ENCODE measurements at regions not wholly inside any gene's neighbourhood (a gene's known extent, or its start where the extent isn't known, plus 50 kb on each side); places are given as distances from the start of the nearest gene placed in this dataset.

- DNase-seq, result no peak
These were observed 362.1 kb downstream of the SAMD5 start for GRCh38 chr6:147870506-147871110.

- no peak for DNase-seq
These were observed 363.5 kb downstream of the SAMD5 start for GRCh38 chr6:147872002-147872401.

GRCh38 chr6:147873816-147874215, 365.3 kb downstream of the SAMD5 start:
- no peak for DNase-seq

GRCh38 chr6:147874322-147874721, 365.8 kb downstream of the SAMD5 start:
- DNase-seq, result no peak

GRCh38 chr6:147879031-147879580, 370.6 kb downstream of the SAMD5 start:
- DNase-seq, result no peak

GRCh38 chr6:147881432-147881831, 372.9 kb downstream of the SAMD5 start:
- no peak for DNase-seq

GRCh38 chr6:147888374-147888773, 379.9 kb downstream of the SAMD5 start:
- no peak for DNase-seq

- no peak for DNase-seq
These were observed 383.2 kb downstream of the SAMD5 start for GRCh38 chr6:147891671-147892070.

- DNase-seq, result no peak
These were observed 384.0 kb downstream of the SAMD5 start for GRCh38 chr6:147892476-147892875.

GRCh38 chr6:147895272-147895671, 386.8 kb downstream of the SAMD5 start:
- DNase-seq, result no peak

GRCh38 chr6:147900247-147900830, 391.8 kb downstream of the SAMD5 start:
- no peak for DNase-seq

- DNase-seq, result no peak
These were observed 394.8 kb downstream of the SAMD5 start for GRCh38 chr6:147903321-147903720.

GRCh38 chr6:147903931-147904330, 395.4 kb downstream of the SAMD5 start:
- DNase-seq, result no peak

- no peak for DNase-seq
These were observed 395.9 kb downstream of the SAMD5 start for GRCh38 chr6:147904416-147904815.

- no peak for DNase-seq
These were observed 397.2 kb downstream of the SAMD5 start for GRCh38 chr6:147905711-147906110.

- DNase-seq, result no peak
These were observed 397.9 kb downstream of the SAMD5 start for GRCh38 chr6:147906361-147906760.

GRCh38 chr6:147909640-147910039, 401.1 kb downstream of the SAMD5 start:
- DNase-seq, result no peak

- DNase-seq, result no peak
These were observed 401.8 kb downstream of the SAMD5 start for GRCh38 chr6:147910281-147910680.

- no peak for DNase-seq
These were observed 402.6 kb downstream of the SAMD5 start for GRCh38 chr6:147911057-147911456.

GRCh38 chr6:147911686-147912085, 403.2 kb downstream of the SAMD5 start:
- no peak for DNase-seq

GRCh38 chr6:147922799-147923198, 414.3 kb downstream of the SAMD5 start:
- no peak for DNase-seq

GRCh38 chr6:147924598-147924997, 416.1 kb downstream of the SAMD5 start:
- DNase-seq, result no peak

- DNase-seq, result no peak
These were observed 416.8 kb upstream of the SASH1 start for GRCh38 chr6:147925826-147926225.

- DNase-seq, result no peak
These were observed 411.9 kb upstream of the SASH1 start for GRCh38 chr6:147930745-147931144.

GRCh38 chr6:147933224-147933623, 409.4 kb upstream of the SASH1 start:
- no peak for DNase-seq

All from midbrain (tissue), 1 donor.